Adrenal gland (tissue), 9 donors: ENCODE measurements at regions not wholly inside any gene's neighbourhood (a gene's known extent, or its start where the extent isn't known, plus 50 kb on each side); places are given as distances from the start of the nearest gene placed in this dataset.

Experiments
- DNase-seq, 7 donors: peaks; one replicate each; pipeline ENCODE4 v3.0.0-alpha.2; 2019 to 2020
- H3K27ac ChIP-seq, 5 donors: fragments of 200-600 bp; sonication (generic) in 4 of 5; 1 replicate in 3 of 5; 2 replicates in 2 of 5; pipeline versions ENCODE4 v1.5.1 to v1.8.0; 2016 to 2020; ENCODE audit warnings: mild to moderate bottlenecking in 1 of 5
- H3K27me3 ChIP-seq: fragments of 200-600 bp; 2 replicates; pipeline ENCODE4 v1.8.0; 2021
- H3K36me3 ChIP-seq, 2 donors: fragments of 200-600 bp; replicated peaks in 1 of 2; 1 replicate in 1 of 2; 2 replicates in 1 of 2; pipeline versions ENCODE4 v1.5.1 to v1.8.0; 2018 to 2022
- H3K4me1 ChIP-seq, 2 donors: fragments of 200-600 bp; replicated peaks in 1 of 2; 1 replicate in 1 of 2; 2 replicates in 1 of 2; pipeline versions ENCODE4 v1.5.1 to v1.8.0; 2018 to 2021
- H3K4me3 ChIP-seq, 4 donors: fragments of 200-600 bp; sonication (generic) in 3 of 4; one replicate each; pipeline ENCODE4 v1.5.1; 2016 to 2018
- H3K9me3 ChIP-seq, 3 donors: fragments of 200-600 bp; sonication (generic) in 1 of 3; replicated peaks in 1 of 3; 1 replicate in 2 of 3; 2 replicates in 1 of 3; pipeline versions ENCODE4 v1.5.1 to v1.8.0; 2016 to 2021
- CTCF ChIP-seq, 6 experiments: fragments of 450-650 bp in 4 of 6; fragments of 200-600 bp in 2 of 6; sonication (generic) in 1 of 6; IDR thresholded peaks; 1 replicate in 5 of 6; 2 replicates in 1 of 6; pipeline versions ENCODE4 v1.5.1 to v1.8.0; 2016 to 2021; ENCODE audit warnings: antibody characterized with exemption in 6 of 6, mild to moderate bottlenecking in 2 of 6, moderate library complexity in 1 of 6
- POLR2A ChIP-seq, 2 donors: fragments of 450-650 bp; IDR thresholded peaks; one replicate each; pipeline ENCODE4 v1.6.1; 2017; ENCODE audit warnings: antibody characterized with exemption in 2 of 2, mild to moderate bottlenecking in 2 of 2, moderate library complexity in 1 of 2
- WGBS, 4 donors: extraction: QIAGEN DNeasy Blood & Tissue Kit in 2 of 4; methylation state at CpG; one replicate each; pipeline versions ENCODE4 v1.1.5 to v1.1.7; 2013 to 2017; 5-methylcytosine and 5-hydroxymethylcytosine counted together
- intact Hi-C, 2 donors: fragments of 100-400 bp; cut with DNase I; formaldehyde crosslinking; loops; one replicate each; pipeline versions ENCODE4 v1.14.1 to v1.15.0; 2022 to 2023
- donor health status: healthy with polysubstance abuse.
- donor health status: Bipolar disorder and iron deficiency.
- donor health status: DM: yes; HTN: yes; CAD: no.
- donor health status: DM: no; HTN: no; CAD: no.
- donor health status: DM: no; HTN: no; CAD: no.

DNA sequence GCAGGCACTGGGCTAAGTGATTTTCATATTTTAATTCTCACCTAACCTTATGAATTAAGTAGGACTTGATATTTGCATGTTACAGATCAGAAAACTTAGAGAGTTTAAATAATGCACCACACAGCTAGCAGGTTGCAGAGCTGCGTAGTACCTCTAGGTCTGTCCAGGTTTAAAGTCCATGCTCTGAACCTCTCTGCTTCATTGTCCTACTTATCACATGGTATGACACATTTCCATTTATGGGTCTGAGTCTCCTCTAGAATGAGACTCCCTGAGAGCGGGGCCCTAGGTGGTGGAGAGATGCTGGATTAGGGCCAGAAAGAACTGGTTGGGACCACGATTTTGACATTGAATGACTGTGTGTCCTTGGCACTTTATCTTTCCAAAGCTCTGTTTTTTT lies 102.5 kb upstream of the USP24 start:
- Histone ChIP-seq H3K36me3 (no peaks in the 10 kb centered on the region), H3K9me3 (no peaks in the 10 kb centered on the region), H3K4me3 (no peak overlapping the region), H3K27me3 (no peaks in the 10 kb centered on the region), H3K27ac (no peak overlapping the region), H3K4me1 (no peaks in the 10 kb centered on the region)
- 62 to 73% (median 65%) methylated on average over 3 of the region's 3 CpGs for WGBS, 4 donors
- intact Hi-C loops: no loop called here
- DNase-seq: no peak
- no peak for TF ChIP-seq CTCF (IDR thresholded peaks at IDR 0.05)
- TF ChIP-seq POLR2A (IDR thresholded peaks at IDR 0.05): no peak

GRCh38 chr1:55316947-55317662 lies 101.9 kb upstream of the USP24 start:
- intact Hi-C loops: no loop called here
- TF ChIP-seq CTCF (IDR thresholded peaks at IDR 0.05): no peak
- no peak for TF ChIP-seq POLR2A (IDR thresholded peaks at IDR 0.05)
- H3K27ac ChIP-seq: no peak overlapping the region

GRCh38 chr1:55316502-55316901 lies 101.3 kb upstream of the USP24 start:
- H3K27ac ChIP-seq: no peak overlapping the region
- no peak for TF ChIP-seq POLR2A (IDR thresholded peaks at IDR 0.05)
- TF ChIP-seq CTCF (IDR thresholded peaks at IDR 0.05): no peak
- H3K4me3 ChIP-seq: no peak overlapping the region
- intact Hi-C loops: no loop called here
- H3K27me3 ChIP-seq: no peaks in the 10 kb centered on the region
- DNase-seq: no peak
- H3K36me3 ChIP-seq: no peaks in the 10 kb centered on the region
- no peaks in the 10 kb centered on the region for H3K4me1 ChIP-seq
- H3K9me3 ChIP-seq: no peaks in the 10 kb centered on the region
- WGBS, 4 donors: 41 to 62% (median 51%) methylated on average over 3 to 4 of the region's 4 CpGs

More at GRCh38 chr1:55316947-55317662, 101.9 kb upstream of the USP24 start:
- Histone ChIP-seq H3K27me3 (no peaks in the 10 kb centered on the region), H3K4me3 (no peak overlapping the region), H3K36me3 (no peaks in the 10 kb centered on the region), H3K9me3 (no peaks in the 10 kb centered on the region), H3K4me1 (no peaks in the 10 kb centered on the region)
- no peak for DNase-seq
- WGBS, 4 donors: 78 to 83% (median 81%) methylated on average over 7 of the region's 7 CpGs

DNA sequence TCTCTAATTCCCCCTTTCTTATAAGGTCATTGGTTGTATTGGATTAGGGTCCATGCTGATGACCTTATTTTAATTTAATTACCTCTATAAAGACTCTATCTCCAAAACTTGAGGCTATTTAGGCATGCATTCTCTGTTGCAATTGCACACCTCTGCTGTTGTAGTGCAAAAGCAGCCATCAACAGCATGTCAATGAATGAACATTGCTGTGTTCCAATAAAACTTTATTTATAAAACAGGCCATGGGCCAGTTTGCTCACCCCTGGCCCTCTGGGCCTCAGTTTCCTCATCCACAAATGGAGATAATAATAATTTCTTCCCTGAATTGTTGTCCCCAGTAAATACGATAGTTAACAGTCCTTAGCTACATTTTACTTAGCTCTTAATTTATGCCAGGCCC lies 100.4 kb upstream of the USP24 start:
- H3K9me3 ChIP-seq: no peaks in the 10 kb centered on the region
- no peaks in the 10 kb centered on the region for H3K27me3 ChIP-seq
- 88 to 98% (median 92%) methylated on average over 1 of the region's 1 CpG for WGBS, 4 donors
- no peaks in the 10 kb centered on the region for H3K36me3 ChIP-seq
- intact Hi-C loops: no loop called here
- no peak overlapping the region for H3K4me3 ChIP-seq
- TF ChIP-seq POLR2A (IDR thresholded peaks at IDR 0.05) (no peak), CTCF (IDR thresholded peaks at IDR 0.05) (no peak)
- no peak overlapping the region for H3K27ac ChIP-seq
- DNase-seq: no peak
- no peaks in the 10 kb centered on the region for H3K4me1 ChIP-seq
